ENCODE measurements at regions not wholly inside any gene's neighbourhood (a gene's known extent, or its start where the extent isn't known, plus 50 kb on each side); places are given as distances from the start of the nearest gene placed in this dataset.

DNA sequence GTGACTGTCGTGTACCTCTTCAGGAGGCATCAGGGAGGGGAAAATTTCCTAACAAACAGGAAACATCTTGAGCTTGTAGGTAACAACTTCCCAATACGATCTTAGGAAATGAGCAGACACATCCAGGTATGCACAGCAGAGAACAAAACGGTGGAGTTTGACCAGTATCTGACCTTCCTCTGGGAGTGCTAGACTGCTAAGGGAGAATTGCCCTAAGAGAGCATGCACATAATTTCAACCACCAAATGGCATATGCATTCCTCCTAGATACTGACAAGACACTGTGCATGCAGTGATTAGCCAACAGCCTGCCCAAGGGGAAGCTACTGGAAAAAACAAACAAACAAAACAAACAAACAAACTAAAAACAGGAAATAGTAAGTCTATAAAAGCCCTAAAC, 120.6 kb upstream of the RBBP6 start (continued):
- TF ChIP-seq, protein P1, sequence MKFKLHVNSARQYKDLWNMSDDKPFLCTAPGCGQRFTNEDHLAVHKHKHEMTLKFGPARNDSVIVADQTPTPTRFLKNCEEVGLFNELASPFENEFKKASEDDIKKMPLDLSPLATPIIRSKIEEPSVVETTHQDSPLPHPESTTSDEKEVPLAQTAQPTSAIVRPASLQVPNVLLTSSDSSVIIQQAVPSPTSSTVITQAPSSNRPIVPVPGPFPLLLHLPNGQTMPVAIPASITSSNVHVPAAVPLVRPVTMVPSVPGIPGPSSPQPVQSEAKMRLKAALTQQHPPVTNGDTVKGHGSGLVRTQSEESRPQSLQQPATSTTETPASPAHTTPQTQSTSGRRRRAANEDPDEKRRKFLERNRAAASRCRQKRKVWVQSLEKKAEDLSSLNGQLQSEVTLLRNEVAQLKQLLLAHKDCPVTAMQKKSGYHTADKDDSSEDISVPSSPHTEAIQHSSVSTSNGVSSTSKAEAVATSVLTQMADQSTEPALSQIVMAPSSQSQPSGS (IDR thresholded peaks at IDR 0.05; ENCODE audit: low read length): no peak
- TF ChIP-seq TAF7 (optimal IDR thresholded peaks at IDR 0.05; ENCODE audit: borderline replicate concordance, low read depth, low read length) (no peak), CREB1 (IDR thresholded peaks at IDR 0.05) (no peak), SIRT6 (IDR thresholded peaks at IDR 0.05; ENCODE audit: low read length) (no peak), TEAD4 (IDR thresholded peaks at IDR 0.05; ENCODE audit: low read depth, low read length) (no peak), ASH2L (IDR thresholded peaks at IDR 0.05; ENCODE audit: low read length) (no peak)

All from H1 (cell line).